ENCODE measurements at regions not wholly inside any gene's neighbourhood (a gene's known extent, or its start where the extent isn't known, plus 50 kb on each side); places are given as distances from the start of the nearest gene placed in this dataset.

DNA sequence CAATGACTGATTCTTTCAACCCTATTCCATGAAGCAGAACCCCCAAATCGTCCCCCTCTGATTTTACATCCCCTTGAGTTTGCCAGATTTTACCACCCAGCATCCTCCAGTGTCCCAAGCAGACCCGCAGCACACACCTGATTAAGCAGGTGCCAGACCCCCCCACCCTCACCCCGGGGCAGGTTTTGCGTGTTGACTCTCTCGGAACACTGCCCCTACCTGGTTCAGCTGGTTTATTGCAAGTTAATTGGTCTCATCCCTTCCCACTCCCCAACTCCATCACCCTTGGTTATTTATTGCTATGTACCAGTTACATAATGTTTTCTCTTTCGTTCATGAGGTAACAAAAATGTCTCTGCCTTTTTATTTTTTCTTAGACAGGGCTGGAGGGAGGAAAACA is 258.4 kb downstream of the BCOR start:
- Histone ChIP-seq H3K4me3 (replicated peaks in 1 of 2; ENCODE audit: low read depth in 1 of 2, low read length in 2 of 2) (no peak overlapping the region), H2AFZ (ENCODE audit: low read depth, low read length, poor library complexity, severe bottlenecking) (no peak overlapping the region), H3K27me3 (ENCODE audit: insufficient read depth, low read length) (no peaks in the 10 kb centered on the region), H3K27ac (ENCODE audit: low read depth, low read length) (no peak overlapping the region), H3K9ac (ENCODE audit: low read length) (no peak overlapping the region), H3K4me2 (ENCODE audit: low read length) (no peak overlapping the region), H3K79me2 (ENCODE audit: insufficient read depth, low read length) (no peaks in the 10 kb centered on the region), H3K4me1 (ENCODE audit: control insufficient read depth in 1 of 2, insufficient read depth in 2 of 2, low read length in 2 of 2) (no peaks in the 10 kb centered on the region), H4K20me1 (ENCODE audit: insufficient read depth) (no peaks in the 10 kb centered on the region), H3K9me3 (ENCODE audit: control insufficient read depth in 1 of 2, insufficient read depth in 1 of 2, low read depth in 1 of 2, low read length in 2 of 2) (no peaks in the 10 kb centered on the region), H3K36me3 (ENCODE audit: control insufficient read depth in 1 of 2, insufficient read depth in 2 of 2, low read length in 2 of 2) (no peaks in the 10 kb centered on the region), H3K9me2 (ENCODE audit: insufficient read depth) (no peaks in the 10 kb centered on the region)
- ChIA-PET CTCF (interaction anchor here (1.3 kb wide), 1 partner anchor 16 kb away, joined by 3 read pairs; no protein-coding TSS in a partner anchor), RAD21 (ENCODE audit: low non-redundant PET in 1 of 2, low total read pairs in 2 of 2, uncharacterized antibody in 2 of 2, unreplicated experiment in 2 of 2) (no interaction called here), POLR2A (no interaction called here)
- ATAC-seq: no peak
- TF ChIP-seq SP1 (IDR thresholded peaks at IDR 0.05; ENCODE audit: low read depth): no peak
- TF ChIP-seq POLR2AphosphoS5 (IDR thresholded peaks at IDR 0.05; ENCODE audit: low read depth, low read length): no peak
- TF ChIP-seq TCF7L2 (IDR thresholded peaks at IDR 0.05; ENCODE audit: borderline replicate concordance, extremely low read depth, insufficient read depth, insufficient read length): no peak
- TF ChIP-seq YY1 (IDR thresholded peaks at IDR 0.05; ENCODE audit: extremely low read depth, insufficient replicate concordance, low read depth, low read length): no peak
- TF ChIP-seq, protein P1, sequence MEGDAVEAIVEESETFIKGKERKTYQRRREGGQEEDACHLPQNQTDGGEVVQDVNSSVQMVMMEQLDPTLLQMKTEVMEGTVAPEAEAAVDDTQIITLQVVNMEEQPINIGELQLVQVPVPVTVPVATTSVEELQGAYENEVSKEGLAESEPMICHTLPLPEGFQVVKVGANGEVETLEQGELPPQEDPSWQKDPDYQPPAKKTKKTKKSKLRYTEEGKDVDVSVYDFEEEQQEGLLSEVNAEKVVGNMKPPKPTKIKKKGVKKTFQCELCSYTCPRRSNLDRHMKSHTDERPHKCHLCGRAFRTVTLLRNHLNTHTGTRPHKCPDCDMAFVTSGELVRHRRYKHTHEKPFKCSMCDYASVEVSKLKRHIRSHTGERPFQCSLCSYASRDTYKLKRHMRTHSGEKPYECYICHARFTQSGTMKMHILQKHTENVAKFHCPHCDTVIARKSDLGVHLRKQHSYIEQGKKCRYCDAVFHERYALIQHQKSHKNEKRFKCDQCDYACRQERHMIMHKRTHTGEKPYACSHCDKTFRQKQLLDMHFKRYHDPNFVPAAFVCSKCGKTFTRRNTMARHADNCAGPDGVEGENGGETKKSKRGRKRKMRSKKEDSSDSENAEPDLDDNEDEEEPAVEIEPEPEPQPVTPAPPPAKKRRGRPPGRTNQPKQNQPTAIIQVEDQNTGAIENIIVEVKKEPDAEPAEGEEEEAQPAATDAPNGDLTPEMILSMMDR (IDR thresholded peaks at IDR 0.05 in 2 of 3, conservative IDR thresholded peaks at IDR 0.05 in 1 of 3; ENCODE audit: borderline replicate concordance in 1 of 3, insufficient read depth in 1 of 3, low read depth in 2 of 3, low read length in 2 of 3): peak in 2 of 3 experiments; percentile 2 to 13; a peak in 1 of 6 replicates
- TF ChIP-seq, protein P2, sequence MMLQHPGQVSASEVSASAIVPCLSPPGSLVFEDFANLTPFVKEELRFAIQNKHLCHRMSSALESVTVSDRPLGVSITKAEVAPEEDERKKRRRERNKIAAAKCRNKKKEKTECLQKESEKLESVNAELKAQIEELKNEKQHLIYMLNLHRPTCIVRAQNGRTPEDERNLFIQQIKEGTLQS (IDR thresholded peaks at IDR 0.05): no peak
- intact Hi-C loops (cut with micrococcal nuclease): no loop called here
- BruUV-seq (replicated peaks): no TSS peak
- no peak for DNase-seq (ENCODE audit: low read depth, low spot score)

- no peaks in the 10 kb centered on the region for H3K27me3 ChIP-seq (ENCODE audit: insufficient read depth, low read length)
- intact Hi-C loops (cut with micrococcal nuclease): no loop called here
- no peaks in the 10 kb centered on the region for H3K9me3 ChIP-seq (ENCODE audit: control insufficient read depth in 1 of 2, insufficient read depth in 1 of 2, low read depth in 1 of 2, low read length in 2 of 2)
- ChIA-PET CTCF (interaction anchor here (1.3 kb wide), 1 partner anchor 15 kb away, joined by 3 read pairs; no protein-coding TSS in a partner anchor), POLR2A (no interaction called here), RAD21 (ENCODE audit: low non-redundant PET in 1 of 2, low total read pairs in 2 of 2, uncharacterized antibody in 2 of 2, unreplicated experiment in 2 of 2) (no interaction called here)
- H3K79me2 ChIP-seq (ENCODE audit: insufficient read depth, low read length): no peaks in the 10 kb centered on the region
- no peak overlapping the region for H3K4me2 ChIP-seq (ENCODE audit: low read length)
- H3K9ac ChIP-seq (ENCODE audit: low read length): no peak overlapping the region
- no peaks in the 10 kb centered on the region for H3K4me1 ChIP-seq (ENCODE audit: control insufficient read depth in 1 of 2, insufficient read depth in 2 of 2, low read length in 2 of 2)
- no TSS peak for BruUV-seq (replicated peaks)
- DNase-seq (ENCODE audit: low read depth, low spot score): no peak
- no peak for ATAC-seq
- no peaks in the 10 kb centered on the region for H4K20me1 ChIP-seq (ENCODE audit: insufficient read depth)
- no peak overlapping the region for H3K4me3 ChIP-seq (replicated peaks in 1 of 2; ENCODE audit: low read depth in 1 of 2, low read length in 2 of 2)
- H2AFZ ChIP-seq (ENCODE audit: low read depth, low read length, poor library complexity, severe bottlenecking): no peak overlapping the region
- H3K9me2 ChIP-seq (ENCODE audit: insufficient read depth): no peaks in the 10 kb centered on the region
- H3K27ac ChIP-seq (ENCODE audit: low read depth, low read length): no peak overlapping the region
- H3K36me3 ChIP-seq (ENCODE audit: control insufficient read depth in 1 of 2, insufficient read depth in 2 of 2, low read length in 2 of 2): no peaks in the 10 kb centered on the region
- TF ChIP-seq, protein P3, sequence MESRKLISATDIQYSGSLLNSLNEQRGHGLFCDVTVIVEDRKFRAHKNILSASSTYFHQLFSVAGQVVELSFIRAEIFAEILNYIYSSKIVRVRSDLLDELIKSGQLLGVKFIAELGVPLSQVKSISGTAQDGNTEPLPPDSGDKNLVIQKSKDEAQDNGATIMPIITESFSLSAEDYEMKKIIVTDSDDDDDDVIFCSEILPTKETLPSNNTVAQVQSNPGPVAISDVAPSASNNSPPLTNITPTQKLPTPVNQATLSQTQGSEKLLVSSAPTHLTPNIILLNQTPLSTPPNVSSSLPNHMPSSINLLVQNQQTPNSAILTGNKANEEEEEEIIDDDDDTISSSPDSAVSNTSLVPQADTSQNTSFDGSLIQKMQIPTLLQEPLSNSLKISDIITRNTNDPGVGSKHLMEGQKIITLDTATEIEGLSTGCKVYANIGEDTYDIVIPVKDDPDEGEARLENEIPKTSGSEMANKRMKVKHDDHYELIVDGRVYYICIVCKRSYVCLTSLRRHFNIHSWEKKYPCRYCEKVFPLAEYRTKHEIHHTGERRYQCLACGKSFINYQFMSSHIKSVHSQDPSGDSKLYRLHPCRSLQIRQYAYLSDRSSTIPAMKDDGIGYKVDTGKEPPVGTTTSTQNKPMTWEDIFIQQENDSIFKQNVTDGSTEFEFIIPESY (IDR thresholded peaks at IDR 0.05; ENCODE audit: extremely low read depth, insufficient replicate concordance, low read length): no peak
- TF ChIP-seq POLR2AphosphoS5 (IDR thresholded peaks at IDR 0.05; ENCODE audit: low read depth, low read length) (no peak), SIN3A (IDR thresholded peaks at IDR 0.05; ENCODE audit: low read depth) (no peak), ZNF274 (IDR thresholded peaks at IDR 0.05; ENCODE audit: low read depth, low read length) (no peak), TCF7L2 (IDR thresholded peaks at IDR 0.05; ENCODE audit: borderline replicate concordance, extremely low read depth, insufficient read depth, insufficient read length) (no peak), CBX3 (IDR thresholded peaks at IDR 0.05; ENCODE audit: low read depth) (no peak), EZH2 (IDR thresholded peaks at IDR 0.05) (no peak), EZH2phosphoT487 (IDR thresholded peaks at IDR 0.05; ENCODE audit: borderline replicate concordance) (no peak), RAD21 (IDR thresholded peaks at IDR 0.05; ENCODE audit: low read depth) (no peak)
Observed at GRCh38 chrX:39840133-39840532, 257.6 kb downstream of the BCOR start.

All from HCT116 (cell line).